SK-N-SH (cell line): ENCODE measurements at regions not wholly inside any gene's neighbourhood (a gene's known extent, or its start where the extent isn't known, plus 50 kb on each side); places are given as distances from the start of the nearest gene placed in this dataset.

Experiments used
- CTCF ChIA-PET: fragments of 300-600, 350-600 bp; formaldehyde crosslinking; extraction: SDS; loops from one replicate; lab custom pipeline; 2021; lab: Yijun Ruan, JAX
- POLR2A ChIA-PET: fragments of 350-600 bp; sonication (Branson Sonifier 250); formaldehyde crosslinking; extraction: SDS; loops from one replicate; lab custom pipeline; 2020; ENCODE audit warnings: antibody characterized with exemption, inconsistent platforms; lab: Yijun Ruan, JAX
- DNase-seq: peaks from one replicate; pipeline ENCODE4 v3.0.0; 2012
- H2AFZ ChIP-seq: fragments of 200-600 bp; sonication (generic); 2 replicates; pipeline ENCODE4 v1.8.1; 2016; ENCODE audit warnings: antibody characterized with exemption, mild to moderate bottlenecking, low read depth
- H3F3A ChIP-seq: fragments of 200-600 bp; sonication (generic); replicated peaks from 2 replicates; pipeline ENCODE3; 2016; ENCODE audit warnings: antibody characterized with exemption, mild to moderate bottlenecking; ENCODE audit not compliant: insufficient read depth
- H3K27ac ChIP-seq, 2 experiments: fragments of 200-500 bp in 1 of 2; fragments of 200-600 bp in 1 of 2; sonication (Bioruptor generic) in 1 of 2; sonication (generic), shearing (Covaris generic) in 1 of 2; 2 replicates each; pipeline versions ENCODE4 v1.5.1 to v1.6.1; 2014 to 2016; ENCODE audit warnings: low read depth in 2 of 2, inconsistent platforms in 1 of 2, low read length in 1 of 2, mild to moderate bottlenecking in 1 of 2, mixed read lengths in 1 of 2
- H3K27me3 ChIP-seq: fragments of 200-600 bp; sonication (generic), shearing (Covaris generic); 2 replicates; pipeline ENCODE4 v1.6.1; 2016; ENCODE audit warnings: mixed run types; ENCODE audit not compliant: insufficient read depth
- H3K36me3 ChIP-seq, 2 experiments: fragments of 200-500 bp in 1 of 2; fragments of 200-600 bp in 1 of 2; sonication (Bioruptor generic) in 1 of 2; sonication (generic) in 1 of 2; replicated peaks in 1 of 2; 2 replicates each; pipeline versions ENCODE3 to v1.5.1; 2014 to 2016; ENCODE audit warnings: low read length in 1 of 2, mild to moderate bottlenecking in 1 of 2; ENCODE audit not compliant: insufficient read depth in 2 of 2, control insufficient read depth in 1 of 2
- H3K4me1 ChIP-seq, 2 experiments: fragments of 200-500 bp in 1 of 2; fragments of 200-600 bp in 1 of 2; sonication (Bioruptor generic) in 1 of 2; sonication (generic), shearing (Covaris generic) in 1 of 2; 2 replicates each; pipeline versions ENCODE4 v1.5.1 to v1.6.1; 2014 to 2016; ENCODE audit warnings: low read depth in 1 of 2, low read length in 1 of 2, mixed run types in 1 of 2; ENCODE audit not compliant: insufficient read depth in 2 of 2, control insufficient read depth in 1 of 2
- H3K4me2 ChIP-seq: fragments of 200-600 bp; sonication (generic), shearing (Covaris generic); 2 replicates; pipeline ENCODE4 v1.6.1; 2017; ENCODE audit warnings: mixed run types
- H3K4me3 ChIP-seq, 2 experiments: fragments of 200-500 bp in 1 of 2; fragments of 200-600 bp in 1 of 2; sonication (Bioruptor generic) in 1 of 2; sonication (generic), shearing (Covaris generic) in 1 of 2; 2 replicates each; pipeline versions ENCODE4 v1.5.1 to v1.8.1; 2014 to 2016; ENCODE audit warnings: low read depth in 2 of 2, inconsistent platforms in 1 of 2, low read length in 1 of 2, mild to moderate bottlenecking in 1 of 2, mixed read lengths in 1 of 2, moderate library complexity in 1 of 2
- H3K79me2 ChIP-seq: fragments of 200-600 bp; sonication (generic); 2 replicates; pipeline ENCODE4 v1.8.1; 2017; ENCODE audit warnings: mild to moderate bottlenecking; ENCODE audit not compliant: insufficient read depth
- H3K9ac ChIP-seq: fragments of 200-600 bp; sonication (generic); 2 replicates; pipeline ENCODE4 v1.6.1; 2017; ENCODE audit warnings: mixed run types
- H3K9me2 ChIP-seq: fragments of 200-600 bp; sonication (generic); 2 replicates; pipeline ENCODE4 v1.6.1; 2017; ENCODE audit warnings: mixed run types
- H3K9me3 ChIP-seq: fragments of 200-600 bp; sonication (generic); 2 replicates; pipeline ENCODE4 v1.6.1; 2017; ENCODE audit warnings: mixed run types, mild to moderate bottlenecking, moderate library complexity
- H4K20me1 ChIP-seq: fragments of 200-600 bp; sonication (generic); 2 replicates; pipeline ENCODE4 v1.6.1; 2017; ENCODE audit warnings: mild to moderate bottlenecking, mixed run types; ENCODE audit not compliant: insufficient read depth
- CTCF ChIP-seq: fragments of 200-600 bp; sonication (generic); IDR thresholded peaks from 2 replicates; pipeline ENCODE4 v1.6.1; 2017; ENCODE audit warnings: antibody characterized with exemption, mild to moderate bottlenecking, moderate library complexity
- EP300 ChIP-seq, 2 experiments: IDR thresholded peaks; 2 replicates each; pipeline versions ENCODE4 v1.4.0 to v1.6.1; 2012; ENCODE audit warnings: borderline replicate concordance in 1 of 2, low read depth in 1 of 2, low read length in 1 of 2
- FOSL2 ChIP-seq: IDR thresholded peaks from 2 replicates; pipeline ENCODE4 v1.4.0; 2012; ENCODE audit warnings: low read depth, mild to moderate bottlenecking, moderate library complexity, borderline replicate concordance
- GABPA ChIP-seq: IDR thresholded peaks from 2 replicates; pipeline ENCODE4 v1.4.0; 2012; ENCODE audit warnings: low read depth, mild to moderate bottlenecking
- IRF3 ChIP-seq: fragments of 150-350 bp; IDR thresholded peaks from 2 replicates; pipeline ENCODE4 v1.6.1; 2016; ENCODE audit warnings: mild to moderate bottlenecking, low read depth, low read length
- MAX ChIP-seq: IDR thresholded peaks from 2 replicates; pipeline ENCODE4 v1.4.0; 2012; ENCODE audit warnings: low read depth
- MXI1 ChIP-seq: IDR thresholded peaks from 2 replicates; pipeline ENCODE4 v1.6.1; 2012; ENCODE audit warnings: mild to moderate bottlenecking, low read depth, low read length, improper control_type of control experiment
- NFIC ChIP-seq: IDR thresholded peaks from 2 replicates; pipeline ENCODE4 v1.4.0; 2012; ENCODE audit warnings: borderline replicate concordance
- RAD21 ChIP-seq: IDR thresholded peaks from 2 replicates; pipeline ENCODE4 v1.6.1; 2012; ENCODE audit warnings: mild to moderate bottlenecking, low read length
- REST ChIP-seq: IDR thresholded peaks from 2 replicates; pipeline ENCODE4 v1.6.1; 2012; ENCODE audit warnings: mild to moderate bottlenecking, low read depth, low read length, moderate library complexity
- RFX5 ChIP-seq: IDR thresholded peaks from 2 replicates; pipeline ENCODE4 v1.6.1; 2012; ENCODE audit warnings: mild to moderate bottlenecking, improper control_type of control experiment, low read length
- SIN3A ChIP-seq: IDR thresholded peaks from 2 replicates; pipeline ENCODE4 v1.6.1; 2012; ENCODE audit warnings: low read depth, mild to moderate bottlenecking, low read length, moderate library complexity, borderline replicate concordance
- SMC3 ChIP-seq: IDR thresholded peaks from 2 replicates; pipeline ENCODE4 v1.6.1; 2012; ENCODE audit warnings: low read depth, low read length, improper control_type of control experiment
- TEAD4 ChIP-seq: IDR thresholded peaks from 2 replicates; pipeline ENCODE4 v1.4.0; 2012; ENCODE audit warnings: mild to moderate bottlenecking, borderline replicate concordance; ENCODE audit not compliant: insufficient read depth
- USF2 ChIP-seq: fragments of 150-350 bp; IDR thresholded peaks from 2 replicates; pipeline ENCODE4 v1.6.1; 2017; ENCODE audit warnings: antibody characterized with exemption, low read length, low read depth, borderline replicate concordance
- WGBS: methylation state at CpG from one replicate; pipeline ENCODE4 v1.1.6; 2017; ENCODE audit warnings: low lambda C conversion rate; 5-methylcytosine and 5-hydroxymethylcytosine counted together

GRCh38 chr13:103192511-103193135 lies 126.4 kb upstream of the SLC10A2 start (continued):
- TF ChIP-seq IRF3: no peak
- TF ChIP-seq EP300 (IDR thresholded peaks at IDR 0.05; ENCODE audit: borderline replicate concordance in 1 of 2, low read depth in 1 of 2, low read length in 1 of 2): no peak
- TF ChIP-seq CTCF: no peak
- no peak for TF ChIP-seq MAX
- no peak for TF ChIP-seq FOSL2

- Histone ChIP-seq H3K4me2 (no peak overlapping the region), H2AFZ (no peak overlapping the region), H3K9me3 (no peaks in the 10 kb centered on the region), H3K9me2 (no peaks in the 10 kb centered on the region), H3K9ac (no peak overlapping the region), H3K4me3 (no peak overlapping the region), H3K4me1 (peaks cover 0 to 3% of the 10 kb centered on the region in 2 experiments; a peak in 1 of 4 replicates), H3K79me2 (no peaks in the 10 kb centered on the region), H3F3A (no peaks in the 10 kb centered on the region), H3K27me3 (no peaks in the 10 kb centered on the region), H3K27ac (no peak overlapping the region; a peak in 1 of 4 replicates), H4K20me1 (no peaks in the 10 kb centered on the region), H3K36me3 (no peaks in the 10 kb centered on the region)
- TF ChIP-seq TEAD4 (no peak), MXI1 (no peak), SIN3A (no peak)
- no peak for DNase-seq
- WGBS: 33% methylated on average over 1 of the region's 1 CpG
- CTCF ChIA-PET: interaction anchor here (0.7 to 1.1 kb wide), 2 partner anchors 129 to 159 kb away, joined by 3 read pairs; no protein-coding TSS in a partner anchor
- POLR2A ChIA-PET: no interaction called here
Observed at GRCh38 chr13:103190841-103191240, 124.6 kb upstream of the SLC10A2 start.

- 29% methylated on average over 3 of the region's 3 CpGs for WGBS
- no peaks in the 10 kb centered on the region for H3K9me2 ChIP-seq
- H3F3A ChIP-seq: no peaks in the 10 kb centered on the region
- ChIA-PET POLR2A (no interaction called here), CTCF (interaction anchor here (0.5 to 1.6 kb wide), 25 partner anchors 12 to 1756 kb away, joined by 3 to 6 read pairs (median 3); no protein-coding TSS in a partner anchor)
- no peaks in the 10 kb centered on the region for H4K20me1 ChIP-seq
- no peak overlapping the region for H2AFZ ChIP-seq
- peak overlapping the region in 1 of 2 experiments; percentile 43; a peak in 1 of 4 replicates for H3K4me3 ChIP-seq
- H3K27ac ChIP-seq: peak overlapping the region in 1 of 2 experiments; percentile 85; a peak in 2 of 4 replicates
- H3K9ac ChIP-seq: no peak overlapping the region
- H3K79me2 ChIP-seq: no peaks in the 10 kb centered on the region
- H3K4me1 ChIP-seq: peaks cover 0 to 3% of the 10 kb centered on the region in 2 experiments; a peak in 1 of 4 replicates
- no peak overlapping the region for H3K4me2 ChIP-seq
- no peaks in the 10 kb centered on the region for H3K36me3 ChIP-seq
- DNase-seq: peak; percentile 23
- H3K27me3 ChIP-seq: no peaks in the 10 kb centered on the region
- H3K9me3 ChIP-seq: no peaks in the 10 kb centered on the region
- TF ChIP-seq USF2 (no peak), NFIC (no peak), REST (no peak), RFX5 (no peak), MAX (no peak), SMC3 (peak; percentile 42; the same call in 1 of the 2 replicates), RAD21 (peak; percentile 85), GABPA (no peak), MXI1 (no peak)
Observed at GRCh38 chr13:103188713-103189326, 122.6 kb upstream of the SLC10A2 start.
